NCI-H2107 (cell line): ENCODE measurements at regions not wholly inside any gene's neighbourhood (a gene's known extent, or its start where the extent isn't known, plus 50 kb on each side); places are given as distances from the start of the nearest gene placed in this dataset.
"Not testable (repeated sequence)": the region's sequence is repeated elsewhere in the genome, so short reads cannot be mapped to it uniquely, and the experiment has no call there.

Experiments used
- DNase-seq: peaks from one replicate; lab custom pipeline; 2025; lab: John Stamatoyannopoulos, UW

- no peak for DNase-seq
These were observed 142.5 kb upstream of the ARG1 start for GRCh38 chr6:131430531-131430930.

- DNase-seq: no peak
These were observed 141.3 kb upstream of the ARG1 start for GRCh38 chr6:131431718-131432117.

GRCh38 chr6:131433927-131434326 is 139.1 kb upstream of the ARG1 start:
- no peak for DNase-seq

- DNase-seq: no peak
These were observed 136.7 kb upstream of the ARG1 start for GRCh38 chr6:131436358-131436757.

GRCh38 chr6:131443014-131443413 is 130.0 kb upstream of the ARG1 start:
- DNase-seq: no peak

GRCh38 chr6:131443514-131443913 is 129.5 kb upstream of the ARG1 start:
- DNase-seq: no peak

- not testable (repeated sequence) for DNase-seq
These were observed 127.7 kb upstream of the ARG1 start for GRCh38 chr6:131445356-131445755.

GRCh38 chr6:131450861-131451260 is 122.2 kb upstream of the ARG1 start:
- DNase-seq: no peak

GRCh38 chr6:131451321-131452144 is 121.5 kb upstream of the ARG1 start:
- DNase-seq: no peak

- DNase-seq: no peak
These were observed 119.2 kb upstream of the ARG1 start for GRCh38 chr6:131453803-131454202.

- DNase-seq: no peak
These were observed 116.5 kb upstream of the ARG1 start for GRCh38 chr6:131456565-131456964.

GRCh38 chr6:131459005-131459404 is 114.0 kb upstream of the ARG1 start:
- no peak for DNase-seq

GRCh38 chr6:131460614-131461000 is 112.4 kb upstream of the ARG1 start:
- no peak for DNase-seq

- DNase-seq: no peak
These were observed 103.9 kb upstream of the ARG1 start for GRCh38 chr6:131469130-131469529.

GRCh38 chr6:131470534-131470933 is 102.5 kb upstream of the ARG1 start:
- DNase-seq: no peak

- no peak for DNase-seq
These were observed 101.7 kb upstream of the ARG1 start for GRCh38 chr6:131471331-131471730.

- DNase-seq: not testable (repeated sequence)
These were observed 99.7 kb upstream of the ARG1 start for GRCh38 chr6:131473303-131473702.

- DNase-seq: no peak
These were observed 96.7 kb upstream of the ARG1 start for GRCh38 chr6:131476362-131476761.

- not testable (repeated sequence) for DNase-seq
These were observed 94.2 kb upstream of the ARG1 start for GRCh38 chr6:131478740-131479211.

GRCh38 chr6:131486608-131487007 is 86.4 kb upstream of the ARG1 start:
- no peak for DNase-seq

- DNase-seq: no peak
These were observed 84.2 kb upstream of the ARG1 start for GRCh38 chr6:131488780-131489179.

- DNase-seq: no peak
These were observed 82.6 kb upstream of the ARG1 start for GRCh38 chr6:131490441-131490840.

- no peak for DNase-seq
These were observed 80.0 kb upstream of the ARG1 start for GRCh38 chr6:131492932-131493573.
